Activated B cell treated with CpG ODN at 0.5 μM for 24 hours (primary cell): ENCODE measurements at regions not wholly inside any gene's neighbourhood (a gene's known extent, or its start where the extent isn't known, plus 50 kb on each side); places are given as distances from the start of the nearest gene placed in this dataset.

Experiments used
- ATAC-seq: fragments of 200-7000 bp; cut with Tn5 transposase; one replicate; pipeline ENCODE4 v1.10.0; 2021; ENCODE audit warnings: low read depth, mild to moderate bottlenecking, moderate library complexity
- CTCF ChIA-PET: fragments of 350-600 bp; sonication (Branson Sonifier 250); formaldehyde crosslinking; loops from one replicate; lab custom pipeline; 2021; ENCODE audit warnings: antibody characterized with exemption; lab: Charles Lee
- POLR2A ChIA-PET: fragments of 350-600 bp; sonication (Branson Sonifier 250); formaldehyde crosslinking; loops from one replicate; lab custom pipeline; 2021; ENCODE audit warnings: antibody characterized with exemption; lab: Charles Lee
- DNase-seq: peaks from one replicate; pipeline ENCODE4 v3.0.0; 2022
- H3K27ac Mint-ChIP-seq: one replicate; pipeline ENCODE4 v1.8.0; 2020; ENCODE audit warnings: mixed read lengths
- H3K27me3 Mint-ChIP-seq: one replicate; pipeline ENCODE4 v1.8.0; 2021; ENCODE audit warnings: mixed read lengths
- H3K36me3 Mint-ChIP-seq: one replicate; pipeline ENCODE4 v1.8.0; 2021; ENCODE audit warnings: low read depth, mixed read lengths
- H3K4me1 Mint-ChIP-seq: one replicate; pipeline ENCODE4 v1.8.0; 2021; ENCODE audit warnings: mixed read lengths
- H3K4me3 Mint-ChIP-seq: one replicate; pipeline ENCODE4 v1.8.0; 2020; ENCODE audit warnings: mild to moderate bottlenecking, mixed read lengths
- H3K9me3 Mint-ChIP-seq: one replicate; pipeline ENCODE4 v1.8.0; 2020; ENCODE audit warnings: mixed read lengths
- CTCF ChIP-seq: fragments of 200-600 bp; IDR thresholded peaks from one replicate; pipeline ENCODE4 v1.8.0; 2022; ENCODE audit warnings: antibody characterized with exemption, mild to moderate bottlenecking
- intact Hi-C: fragments of 100-400 bp; cut with micrococcal nuclease; formaldehyde crosslinking; loops from one replicate; pipeline ENCODE4 v1.15.1; 2024

GRCh38 chrY:19644889-19645638 is 99.5 kb downstream of the KDM5D start:
- CTCF ChIA-PET, result no interaction called here
- no peak overlapping the region for H3K27ac Mint-ChIP-seq
- no peaks in the 10 kb centered on the region for H3K27me3 Mint-ChIP-seq
- H3K36me3 Mint-ChIP-seq, result no peaks in the 10 kb centered on the region
- POLR2A ChIA-PET, result no interaction called here
- ATAC-seq, result no peak
- H3K4me1 Mint-ChIP-seq, result no peaks in the 10 kb centered on the region
- no peak for DNase-seq
- no peak overlapping the region for H3K4me3 Mint-ChIP-seq
- H3K9me3 Mint-ChIP-seq, result peaks cover 3% of the 10 kb centered on the region
- intact Hi-C loops, result no loop called here
- TF ChIP-seq CTCF, result no peak

GRCh38 chrY:19637651-19638347 is 106.7 kb downstream of the KDM5D start:
- TF ChIP-seq CTCF, result no peak
- Mint-ChIP-seq H3K4me3 (no peak overlapping the region), H3K27me3 (no peaks in the 10 kb centered on the region), H3K36me3 (no peaks in the 10 kb centered on the region), H3K27ac (no peak overlapping the region), H3K4me1 (no peaks in the 10 kb centered on the region), H3K9me3 (peaks cover 4% of the 10 kb centered on the region)
- CTCF ChIA-PET, result no interaction called here
- POLR2A ChIA-PET, result no interaction called here
- ATAC-seq, result no peak
- no peak for DNase-seq
- intact Hi-C loops, result no loop called here

- ChIA-PET CTCF (no interaction called here), POLR2A (no interaction called here)
- ATAC-seq (no peak), DNase-seq (no peak)
- no peak overlapping the region for H3K4me3 Mint-ChIP-seq
- no peaks in the 10 kb centered on the region for H3K36me3 Mint-ChIP-seq
- intact Hi-C loops, result no loop called here
- H3K4me1 Mint-ChIP-seq, result no peaks in the 10 kb centered on the region
- H3K27ac Mint-ChIP-seq, result no peak overlapping the region
- H3K9me3 Mint-ChIP-seq, result peaks cover 5% of the 10 kb centered on the region
- H3K27me3 Mint-ChIP-seq, result no peaks in the 10 kb centered on the region
- no peak for TF ChIP-seq CTCF
Observed at GRCh38 chrY:19628926-19629325, 115.6 kb downstream of the KDM5D start.

- H3K27ac Mint-ChIP-seq, result no peak overlapping the region
- H3K9me3 Mint-ChIP-seq, result peaks cover 4% of the 10 kb centered on the region
- no peaks in the 10 kb centered on the region for H3K36me3 Mint-ChIP-seq
- CTCF ChIA-PET, result no interaction called here
- POLR2A ChIA-PET, result no interaction called here
- no peak for TF ChIP-seq CTCF
- H3K27me3 Mint-ChIP-seq, result no peaks in the 10 kb centered on the region
- no peak overlapping the region for H3K4me3 Mint-ChIP-seq
- intact Hi-C loops, result no loop called here
- no peaks in the 10 kb centered on the region for H3K4me1 Mint-ChIP-seq
- DNase-seq, result no peak
- ATAC-seq, result no peak
Observed at GRCh38 chrY:19622392-19622791, 122.1 kb downstream of the KDM5D start.

GRCh38 chrY:19621756-19622155 is 122.8 kb downstream of the KDM5D start:
- H3K4me1 Mint-ChIP-seq, result no peaks in the 10 kb centered on the region
- ChIA-PET CTCF (no interaction called here), POLR2A (no interaction called here)
- no peaks in the 10 kb centered on the region for H3K36me3 Mint-ChIP-seq
- TF ChIP-seq CTCF, result no peak
- ATAC-seq (no peak), DNase-seq (no peak)
- peaks cover 4% of the 10 kb centered on the region for H3K9me3 Mint-ChIP-seq
- no peaks in the 10 kb centered on the region for H3K27me3 Mint-ChIP-seq
- H3K27ac Mint-ChIP-seq, result no peak overlapping the region
- intact Hi-C loops, result no loop called here
- H3K4me3 Mint-ChIP-seq, result no peak overlapping the region
